CD4-positive, alpha-beta T cell treated with Interleukin-17A for 1 hour (primary cell): ENCODE measurements at regions not wholly inside any gene's neighbourhood (a gene's known extent, or its start where the extent isn't known, plus 50 kb on each side); places are given as distances from the start of the nearest gene placed in this dataset.

ENCODE experiments used
- DNase-seq: peaks from one replicate; pipeline ENCODE4 v3.0.0-alpha.2; 2020

GRCh38 chr13:80591976-80592740, 251.2 kb upstream of the SPRY2 start:
- DNase-seq, result no peak

DNA sequence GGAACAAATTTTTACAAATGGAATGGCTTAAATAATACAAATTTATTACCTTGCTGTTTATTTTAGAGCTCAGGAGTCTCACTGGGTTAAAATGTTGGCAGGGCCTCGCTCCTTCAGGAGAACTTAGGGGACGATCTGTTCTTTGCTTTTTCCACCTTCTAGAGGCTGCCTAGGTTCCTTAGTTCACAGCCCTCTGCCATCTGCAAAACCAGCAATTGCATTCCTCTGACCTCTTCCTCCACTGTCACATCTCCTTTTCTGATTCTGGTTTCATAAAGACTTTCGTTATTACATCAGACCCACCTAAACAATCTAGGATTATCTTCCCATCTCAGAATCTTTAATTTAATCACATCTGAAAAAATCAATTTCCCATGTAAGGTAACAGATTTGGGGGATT, 249.6 kb upstream of the SPRY2 start:
- no peak for DNase-seq

- DNase-seq, result no peak
Observed at GRCh38 chr13:80586356-80586755, 245.4 kb upstream of the SPRY2 start.

GRCh38 chr13:80585531-80585930, 244.6 kb upstream of the SPRY2 start:
- DNase-seq, result no peak

- DNase-seq, result no peak
Observed at GRCh38 chr13:80584785-80585184, 243.9 kb upstream of the SPRY2 start.

DNA sequence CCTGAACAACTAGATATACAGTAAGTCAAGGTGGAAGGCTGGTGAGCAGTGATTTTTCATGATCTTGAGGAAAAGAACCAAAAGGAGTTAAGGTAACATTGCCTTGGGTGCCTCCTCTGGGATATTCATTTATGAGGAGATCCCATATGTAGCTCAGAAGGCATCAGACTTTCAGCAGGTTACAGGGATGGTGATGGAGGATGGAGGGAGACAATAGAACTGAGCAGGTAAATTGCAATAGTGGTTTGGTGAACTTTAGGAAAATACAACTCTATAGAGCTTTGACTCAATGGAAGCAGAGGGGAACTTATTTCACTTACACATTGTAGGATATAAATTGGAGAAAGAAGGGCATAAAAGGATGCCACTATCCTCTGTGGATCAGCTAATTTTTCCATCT, 243.4 kb upstream of the SPRY2 start:
- DNase-seq, result no peak

DNA sequence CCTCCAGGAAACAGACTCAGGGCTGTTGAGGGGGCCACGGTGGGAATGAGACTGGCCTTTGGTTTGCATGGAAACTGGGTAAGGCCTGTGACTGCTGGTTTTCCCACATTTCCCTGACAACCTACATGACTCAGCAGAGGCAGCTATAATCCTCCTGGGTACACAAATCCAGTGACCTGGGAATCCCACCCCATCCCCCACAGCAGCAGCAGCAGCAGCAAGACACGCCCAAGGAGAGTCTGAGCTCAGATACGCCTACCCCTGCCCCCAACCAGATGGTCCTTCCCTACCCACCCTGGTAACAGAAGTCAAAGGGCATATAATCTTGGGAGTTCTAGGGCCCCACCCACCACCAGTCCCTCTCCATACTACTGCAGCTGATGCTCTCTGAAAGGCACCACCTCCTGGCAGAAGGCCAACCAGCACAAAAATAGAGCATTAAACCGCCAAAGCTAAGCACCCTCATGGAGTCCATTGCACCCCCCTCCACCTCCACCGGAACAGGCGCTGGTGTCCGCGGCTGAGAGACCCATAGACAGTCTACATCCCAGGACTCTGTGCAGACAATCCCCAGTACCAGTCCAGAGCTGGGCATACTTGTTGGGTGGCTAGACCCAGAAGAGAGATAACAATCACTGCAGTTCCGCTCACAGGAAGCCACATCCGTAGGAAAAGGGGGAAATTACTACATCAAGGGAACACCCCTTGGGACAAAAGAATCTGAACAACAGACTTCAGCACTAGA, 237.2 kb upstream of the SPRY2 start:
- no peak for DNase-seq

- DNase-seq, result no peak
Observed at GRCh38 chr13:80577285-80577684, 236.4 kb upstream of the SPRY2 start.

- DNase-seq, result no peak
Observed at GRCh38 chr13:80574113-80574850, 233.4 kb upstream of the SPRY2 start.

- DNase-seq, result no peak
Observed at GRCh38 chr13:80572923-80573316, 232.0 kb upstream of the SPRY2 start.

DNA sequence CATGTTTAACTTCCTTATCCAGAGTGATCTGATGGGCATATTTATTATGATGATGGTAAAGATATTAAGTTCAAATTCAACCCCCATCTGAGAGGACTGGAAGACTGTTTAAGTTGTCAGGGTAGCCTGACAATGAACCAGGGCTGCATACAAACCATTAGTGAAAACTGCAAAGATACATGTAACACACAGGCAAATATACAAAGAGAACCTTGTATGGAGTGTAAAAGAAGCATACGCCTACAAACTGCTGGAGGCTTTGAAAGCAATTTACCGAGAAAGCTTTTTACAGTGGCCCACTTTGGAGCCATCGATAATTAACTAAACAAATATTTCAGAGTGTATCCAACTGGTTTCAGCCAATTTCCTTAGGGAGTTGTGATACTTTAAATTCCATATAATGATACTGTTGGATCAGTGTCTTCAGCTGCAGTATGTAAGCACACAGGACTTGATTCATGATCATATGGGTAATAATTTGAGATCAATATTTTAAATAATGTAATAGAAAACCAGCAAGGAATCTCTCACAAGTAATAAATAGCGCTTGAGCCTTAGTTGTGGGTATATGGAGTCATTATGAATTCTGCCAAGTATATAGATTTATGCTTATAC, 231.5 kb upstream of the SPRY2 start:
- no peak for DNase-seq

- no peak for DNase-seq
Observed at GRCh38 chr13:80571346-80572307, 230.7 kb upstream of the SPRY2 start.

DNA sequence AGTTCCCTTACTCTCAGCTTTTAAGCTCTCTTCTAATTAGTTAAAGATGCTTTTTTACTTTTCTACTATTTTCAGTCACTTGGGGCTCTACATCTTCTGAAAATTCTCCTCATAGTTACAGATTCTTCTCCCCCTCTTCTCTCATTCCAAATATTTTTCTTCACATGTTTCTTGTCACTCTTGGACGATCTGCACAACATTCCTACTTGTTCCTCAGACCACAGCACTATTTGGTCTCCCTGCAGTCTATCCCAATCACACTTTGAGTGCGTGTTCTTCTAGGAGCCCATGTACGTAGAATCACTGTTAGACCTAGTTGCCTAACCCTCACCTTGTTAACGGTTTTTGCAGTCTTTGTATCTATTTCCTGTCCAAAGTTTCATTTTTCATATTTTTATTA, 222.5 kb upstream of the SPRY2 start:
- DNase-seq, result no peak

DNA sequence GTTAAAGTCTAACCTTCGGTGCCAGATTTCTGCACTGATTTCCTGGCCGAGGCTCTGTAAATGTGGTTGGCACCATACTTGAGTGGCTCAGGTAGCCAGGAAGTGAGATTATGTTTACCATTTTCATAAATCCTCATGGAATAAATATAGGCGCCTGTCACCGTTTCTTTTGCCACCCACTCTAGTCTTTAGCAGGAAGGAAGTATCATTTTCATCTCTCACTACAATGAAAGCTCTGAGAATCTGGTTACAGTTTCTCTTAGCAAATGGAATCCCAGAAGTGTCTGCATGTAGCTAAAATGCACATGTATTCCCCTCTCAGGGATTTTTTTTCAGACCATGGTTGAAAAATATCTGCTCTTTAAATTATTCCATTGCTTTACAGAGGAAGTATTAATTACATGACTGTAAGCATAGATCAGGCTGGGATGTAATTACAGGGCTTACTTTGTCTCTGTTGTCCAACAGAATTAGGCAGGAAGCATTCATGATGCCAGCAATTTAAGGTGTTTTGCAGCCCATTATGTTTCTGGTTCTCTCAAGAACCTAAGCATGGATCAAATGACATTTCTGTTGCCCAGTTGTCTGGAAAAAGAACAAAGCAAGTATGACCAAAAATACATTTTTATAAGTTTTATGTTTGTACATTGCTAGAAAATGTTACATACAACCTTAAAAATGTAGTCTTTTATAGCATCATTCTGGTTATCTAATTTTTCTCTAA, 221.7 kb upstream of the SPRY2 start:
- DNase-seq, result no peak

DNA sequence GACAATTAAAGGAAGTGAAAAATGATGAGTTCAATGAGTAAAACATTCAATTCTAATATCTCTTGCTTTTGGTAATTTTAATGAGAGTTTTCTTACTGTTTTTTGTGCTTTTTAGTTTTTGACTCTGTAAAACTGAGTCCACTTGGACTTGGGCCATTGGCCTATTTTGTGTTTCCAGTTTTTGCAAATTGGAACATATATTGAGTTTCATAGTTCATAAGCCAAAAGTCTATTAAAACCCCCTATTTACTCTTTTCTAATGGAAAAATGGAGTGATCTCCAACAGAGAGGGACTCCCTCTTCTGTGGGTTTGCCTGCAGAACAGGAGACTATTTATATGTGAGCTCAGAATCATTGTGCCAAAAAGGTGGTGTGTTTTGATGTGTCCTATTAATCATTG, 219.7 kb upstream of the SPRY2 start:
- no peak for DNase-seq

GRCh38 chr13:80559944-80560343, 219.0 kb upstream of the SPRY2 start:
- no peak for DNase-seq

DNA sequence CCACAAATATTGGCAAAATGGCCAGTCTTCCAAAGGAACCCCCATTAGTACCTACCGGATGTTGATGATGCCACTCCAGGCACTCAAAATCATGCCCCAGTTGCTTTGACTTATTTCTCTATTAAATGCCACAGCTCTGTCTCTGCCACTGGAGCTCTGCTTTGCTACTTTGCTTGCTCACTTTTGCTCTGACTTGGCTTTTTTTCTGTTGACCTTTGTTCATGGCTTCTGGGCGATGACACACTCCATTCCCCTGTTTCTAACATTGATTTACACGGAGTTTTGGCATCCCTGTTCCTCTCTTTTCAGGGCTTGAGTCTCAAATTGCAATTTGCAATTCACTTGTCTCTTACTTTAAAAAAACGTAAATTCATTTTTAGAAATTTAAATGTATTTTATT, 217.1 kb upstream of the SPRY2 start:
- DNase-seq, result no peak

- no peak for DNase-seq
Observed at GRCh38 chr13:80555796-80556678, 215.1 kb upstream of the SPRY2 start.

DNA sequence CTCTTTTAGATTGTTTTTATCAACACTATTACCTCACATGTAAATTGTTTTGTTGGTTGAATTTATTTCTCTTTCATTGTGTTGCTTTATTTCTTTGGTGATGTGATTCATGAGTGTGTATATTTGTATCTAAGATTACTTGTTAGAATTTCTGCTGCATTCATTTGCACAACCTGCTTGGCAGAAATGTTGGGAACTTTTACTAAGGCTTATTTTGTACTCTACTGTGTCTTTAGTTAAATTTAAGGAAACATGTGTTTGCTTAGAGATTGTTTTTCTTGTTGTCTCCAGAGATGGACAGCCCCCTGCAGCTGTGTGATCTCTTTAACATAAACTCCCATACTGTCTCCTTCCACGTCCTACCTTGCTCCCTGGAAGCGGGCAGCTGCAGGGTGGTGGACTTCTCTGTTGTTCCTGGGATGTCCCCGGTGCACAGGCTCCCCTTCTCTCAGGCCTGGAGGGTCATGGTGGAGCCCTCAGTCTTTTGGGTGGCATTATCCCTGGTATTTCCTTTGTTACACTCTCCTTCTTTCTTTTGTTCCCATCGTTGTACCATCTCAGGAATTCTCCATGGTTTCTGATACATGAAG, 212.0 kb upstream of the SPRY2 start:
- DNase-seq, result no peak
